Nephron (organoid): ENCODE measurements at regions not wholly inside any gene's neighbourhood (a gene's known extent, or its start where the extent isn't known, plus 50 kb on each side); places are given as distances from the start of the nearest gene placed in this dataset.

Experiments
- H3K27ac Mint-ChIP-seq, 3 experiments: 2 replicates each; pipeline ENCODE4 v1.8.0; 2020; ENCODE audit warnings: mixed read lengths in 3 of 3, mild to moderate bottlenecking in 2 of 3, moderate library complexity in 1 of 3
- H3K27me3 Mint-ChIP-seq: 2 replicates; pipeline ENCODE4 v1.8.0; 2021; ENCODE audit warnings: low read depth, mild to moderate bottlenecking, moderate library complexity, mixed read lengths
- H3K36me3 Mint-ChIP-seq: 2 replicates; pipeline ENCODE4 v1.8.0; 2020; ENCODE audit warnings: low read depth, mixed read lengths
- H3K4me1 Mint-ChIP-seq: 2 replicates; pipeline ENCODE4 v1.8.0; 2020; ENCODE audit warnings: mixed read lengths
- H3K4me3 Mint-ChIP-seq, 3 experiments: 2 replicates each; pipeline ENCODE4 v1.8.0; 2020; ENCODE audit warnings: mild to moderate bottlenecking in 3 of 3, mixed read lengths in 3 of 3, moderate library complexity in 2 of 3
- H3K9me3 Mint-ChIP-seq: 2 replicates; pipeline ENCODE4 v1.8.0; 2020; ENCODE audit warnings: mixed read lengths
- TF ChIP-seq, protein P1 (sequence below), 3 experiments: fragments of 200-600 bp; sonication (generic); IDR thresholded peaks; one replicate each; pipeline ENCODE4 v1.5.0; 2021; ENCODE audit warnings: antibody characterized with exemption in 3 of 3; ENCODE audit not compliant: unreplicated experiment in 3 of 3

DNA sequence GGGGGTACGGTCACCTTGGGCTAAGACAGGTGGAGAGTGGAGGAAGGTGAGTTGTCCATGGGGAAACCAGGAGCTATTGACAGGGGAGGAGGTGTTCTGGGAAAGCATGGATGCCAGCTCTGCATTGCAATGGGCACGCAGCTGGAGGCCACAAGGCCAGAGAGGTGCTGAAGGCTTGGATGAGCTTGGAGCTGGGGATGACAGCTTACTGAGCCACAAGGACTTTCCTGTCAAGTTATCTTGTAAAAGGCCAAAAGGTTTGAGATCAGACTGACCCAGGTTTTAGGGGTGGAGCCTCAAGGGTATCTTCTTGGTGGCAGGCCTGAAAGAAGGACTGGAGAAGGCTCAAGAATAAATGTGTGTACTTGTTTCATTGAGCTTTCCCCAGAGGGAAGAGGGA is 115.2 kb downstream of the ASB7 start:
- Mint-ChIP-seq H3K9me3 (no peaks in the 10 kb centered on the region), H3K27ac (no peak overlapping the region), H3K27me3 (peaks cover 17% of the 10 kb centered on the region), H3K4me1 (peaks cover 9% of the 10 kb centered on the region), H3K36me3 (no peaks in the 10 kb centered on the region), H3K4me3 (no peak overlapping the region)
- TF ChIP-seq, protein P1, sequence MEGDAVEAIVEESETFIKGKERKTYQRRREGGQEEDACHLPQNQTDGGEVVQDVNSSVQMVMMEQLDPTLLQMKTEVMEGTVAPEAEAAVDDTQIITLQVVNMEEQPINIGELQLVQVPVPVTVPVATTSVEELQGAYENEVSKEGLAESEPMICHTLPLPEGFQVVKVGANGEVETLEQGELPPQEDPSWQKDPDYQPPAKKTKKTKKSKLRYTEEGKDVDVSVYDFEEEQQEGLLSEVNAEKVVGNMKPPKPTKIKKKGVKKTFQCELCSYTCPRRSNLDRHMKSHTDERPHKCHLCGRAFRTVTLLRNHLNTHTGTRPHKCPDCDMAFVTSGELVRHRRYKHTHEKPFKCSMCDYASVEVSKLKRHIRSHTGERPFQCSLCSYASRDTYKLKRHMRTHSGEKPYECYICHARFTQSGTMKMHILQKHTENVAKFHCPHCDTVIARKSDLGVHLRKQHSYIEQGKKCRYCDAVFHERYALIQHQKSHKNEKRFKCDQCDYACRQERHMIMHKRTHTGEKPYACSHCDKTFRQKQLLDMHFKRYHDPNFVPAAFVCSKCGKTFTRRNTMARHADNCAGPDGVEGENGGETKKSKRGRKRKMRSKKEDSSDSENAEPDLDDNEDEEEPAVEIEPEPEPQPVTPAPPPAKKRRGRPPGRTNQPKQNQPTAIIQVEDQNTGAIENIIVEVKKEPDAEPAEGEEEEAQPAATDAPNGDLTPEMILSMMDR (IDR thresholded peaks at IDR 0.05; ENCODE audit: unreplicated experiment in 3 of 3): no peak

DNA sequence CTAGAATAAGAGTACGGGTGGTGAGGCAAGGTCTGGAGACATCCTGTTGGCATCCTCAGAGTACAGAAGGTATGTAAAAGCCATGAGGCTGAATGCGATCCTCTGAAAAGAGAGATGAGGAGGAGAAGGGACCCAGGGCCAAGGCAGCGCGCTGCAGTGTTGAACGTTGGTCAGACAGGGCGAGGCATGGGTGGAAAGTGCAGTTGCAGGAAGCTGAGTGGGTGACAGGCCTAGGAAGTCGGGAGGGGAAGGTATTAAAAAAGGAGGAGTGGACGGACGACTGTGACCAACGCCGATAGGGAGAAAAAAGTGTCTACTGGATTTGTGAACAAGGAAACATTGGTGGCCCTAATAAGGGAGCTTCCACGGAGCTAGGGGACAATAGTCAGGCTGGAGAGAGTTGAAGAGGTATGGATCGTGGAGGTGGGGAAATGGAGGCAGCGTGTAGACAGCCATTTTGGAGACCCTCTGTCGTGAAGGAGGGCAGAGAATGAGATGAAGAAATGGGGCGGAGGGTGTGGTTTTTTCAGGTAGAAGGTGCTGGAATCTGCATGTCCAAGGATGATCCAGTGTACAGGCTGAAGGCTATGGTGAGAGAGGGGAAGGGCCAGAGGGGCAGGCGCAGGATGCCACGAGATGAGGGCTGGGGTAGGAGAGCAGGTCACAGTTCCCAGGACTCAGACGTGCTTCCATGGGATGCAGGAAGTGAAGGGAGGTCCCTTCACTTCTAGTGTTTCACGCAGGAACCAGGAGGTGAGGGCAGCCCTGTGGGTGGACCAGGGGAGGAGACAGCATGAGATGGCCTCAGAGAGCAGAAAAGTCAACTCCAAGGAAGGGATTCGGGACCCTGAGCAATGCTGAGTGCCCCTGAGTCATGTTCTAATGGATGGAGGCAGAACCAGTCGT is 115.9 kb downstream of the ASB7 start:
- Mint-ChIP-seq H3K4me1 (peaks cover 17% of the 10 kb centered on the region), H3K27me3 (peaks cover 24% of the 10 kb centered on the region), H3K27ac (no peak overlapping the region), H3K4me3 (no peak overlapping the region), H3K9me3 (no peaks in the 10 kb centered on the region), H3K36me3 (no peaks in the 10 kb centered on the region)
- TF ChIP-seq, protein P1 (IDR thresholded peaks at IDR 0.05; ENCODE audit: unreplicated experiment in 3 of 3): no peak

DNA sequence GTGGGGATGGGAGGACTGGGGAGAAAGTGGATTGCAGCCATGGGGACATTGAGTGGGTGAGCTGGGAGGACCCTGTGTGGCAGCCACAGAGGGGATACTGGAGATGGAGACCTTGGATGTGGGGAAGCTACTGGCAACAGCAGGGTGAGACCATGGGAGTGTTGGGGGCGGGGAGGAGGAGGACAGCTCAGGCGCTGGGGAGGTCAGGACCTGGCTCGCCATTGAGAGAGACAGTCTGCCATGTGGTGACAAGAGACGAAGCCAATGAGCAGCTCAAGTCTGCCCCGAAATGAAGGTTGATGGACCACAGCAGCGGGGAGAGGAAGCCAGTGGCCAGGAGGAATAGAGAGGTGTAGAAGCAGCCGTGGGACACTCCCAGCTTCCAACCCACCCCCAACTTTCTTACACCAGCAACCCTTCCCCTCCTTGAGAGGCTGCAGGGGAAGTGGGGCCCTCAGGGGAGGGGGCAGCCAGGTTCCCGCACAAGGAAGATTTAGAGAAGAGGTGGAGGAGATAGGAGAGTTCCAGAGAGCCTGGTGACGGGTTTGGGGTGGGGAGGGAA is 118.1 kb downstream of the ASB7 start:
- Mint-ChIP-seq H3K4me3 (no peak overlapping the region), H3K9me3 (no peaks in the 10 kb centered on the region), H3K27me3 (peaks cover 31% of the 10 kb centered on the region), H3K4me1 (peaks cover 26% of the 10 kb centered on the region), H3K36me3 (no peaks in the 10 kb centered on the region), H3K27ac (no peak overlapping the region)
- TF ChIP-seq, protein P1 (IDR thresholded peaks at IDR 0.05; ENCODE audit: unreplicated experiment in 3 of 3): no peak

- peaks cover 35% of the 10 kb centered on the region for H3K27me3 Mint-ChIP-seq
- H3K4me3 Mint-ChIP-seq: no peak overlapping the region
- peak overlapping the region; percentile 65 to 75 (median 75) for H3K27ac Mint-ChIP-seq
- no peaks in the 10 kb centered on the region for H3K36me3 Mint-ChIP-seq
- TF ChIP-seq, protein P1 (IDR thresholded peaks at IDR 0.05; ENCODE audit: unreplicated experiment in 3 of 3): no peak
- no peaks in the 10 kb centered on the region for H3K9me3 Mint-ChIP-seq
- H3K4me1 Mint-ChIP-seq: peaks cover 27% of the 10 kb centered on the region
These were observed 119.6 kb downstream of the ASB7 start for GRCh38 chr15:100721758-100722550.

GRCh38 chr15:100722551-100723314 is 120.3 kb downstream of the ASB7 start:
- Mint-ChIP-seq H3K4me1 (peaks cover 31% of the 10 kb centered on the region), H3K4me3 (no peak overlapping the region), H3K9me3 (no peaks in the 10 kb centered on the region), H3K27ac (peak overlapping the region; percentile 65 to 75 (median 75)), H3K27me3 (peaks cover 32% of the 10 kb centered on the region), H3K36me3 (no peaks in the 10 kb centered on the region)
- TF ChIP-seq, protein P1 (IDR thresholded peaks at IDR 0.05; ENCODE audit: unreplicated experiment in 3 of 3): no peak
